ENCODE measurements at regions not wholly inside any gene's neighbourhood (a gene's known extent, or its start where the extent isn't known, plus 50 kb on each side); places are given as distances from the start of the nearest gene placed in this dataset.
"Not testable (repeated sequence)": the region's sequence is repeated elsewhere in the genome, so short reads cannot be mapped to it uniquely, and the experiment has no call there.

DNA sequence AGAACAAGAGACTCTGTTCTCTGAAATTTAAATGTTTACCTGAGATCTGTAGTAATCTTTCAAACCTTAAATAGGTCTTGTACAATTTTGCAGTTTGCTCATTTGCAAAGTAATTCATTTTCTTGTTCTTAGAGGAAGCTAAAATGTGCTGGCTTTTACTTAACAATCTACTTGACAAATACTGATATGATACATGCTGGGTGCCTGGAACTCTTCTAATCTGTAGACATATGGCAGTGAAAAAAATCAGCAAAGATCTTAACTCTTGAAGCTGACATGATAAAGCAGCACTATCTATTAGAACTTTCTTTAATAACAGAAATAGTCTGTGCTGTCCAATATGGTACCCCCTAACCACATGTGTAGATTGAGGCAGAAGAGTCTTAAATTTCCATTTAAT, 1352.8 kb upstream of the SLC39A10 start:
- DNase-seq (ENCODE audit: low read depth, low spot score) = no peak
- H3K4me3 ChIP-seq (ENCODE audit: low read depth, low read length) = no peak overlapping the region
- POLR2A ChIA-PET = no interaction called here
- CTCF ChIA-PET = no interaction called here
- TF ChIP-seq, protein P1, sequence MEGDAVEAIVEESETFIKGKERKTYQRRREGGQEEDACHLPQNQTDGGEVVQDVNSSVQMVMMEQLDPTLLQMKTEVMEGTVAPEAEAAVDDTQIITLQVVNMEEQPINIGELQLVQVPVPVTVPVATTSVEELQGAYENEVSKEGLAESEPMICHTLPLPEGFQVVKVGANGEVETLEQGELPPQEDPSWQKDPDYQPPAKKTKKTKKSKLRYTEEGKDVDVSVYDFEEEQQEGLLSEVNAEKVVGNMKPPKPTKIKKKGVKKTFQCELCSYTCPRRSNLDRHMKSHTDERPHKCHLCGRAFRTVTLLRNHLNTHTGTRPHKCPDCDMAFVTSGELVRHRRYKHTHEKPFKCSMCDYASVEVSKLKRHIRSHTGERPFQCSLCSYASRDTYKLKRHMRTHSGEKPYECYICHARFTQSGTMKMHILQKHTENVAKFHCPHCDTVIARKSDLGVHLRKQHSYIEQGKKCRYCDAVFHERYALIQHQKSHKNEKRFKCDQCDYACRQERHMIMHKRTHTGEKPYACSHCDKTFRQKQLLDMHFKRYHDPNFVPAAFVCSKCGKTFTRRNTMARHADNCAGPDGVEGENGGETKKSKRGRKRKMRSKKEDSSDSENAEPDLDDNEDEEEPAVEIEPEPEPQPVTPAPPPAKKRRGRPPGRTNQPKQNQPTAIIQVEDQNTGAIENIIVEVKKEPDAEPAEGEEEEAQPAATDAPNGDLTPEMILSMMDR (IDR thresholded peaks at IDR 0.05; ENCODE audit: insufficient read depth, low read length, missing control alignments) = no peak

DNA sequence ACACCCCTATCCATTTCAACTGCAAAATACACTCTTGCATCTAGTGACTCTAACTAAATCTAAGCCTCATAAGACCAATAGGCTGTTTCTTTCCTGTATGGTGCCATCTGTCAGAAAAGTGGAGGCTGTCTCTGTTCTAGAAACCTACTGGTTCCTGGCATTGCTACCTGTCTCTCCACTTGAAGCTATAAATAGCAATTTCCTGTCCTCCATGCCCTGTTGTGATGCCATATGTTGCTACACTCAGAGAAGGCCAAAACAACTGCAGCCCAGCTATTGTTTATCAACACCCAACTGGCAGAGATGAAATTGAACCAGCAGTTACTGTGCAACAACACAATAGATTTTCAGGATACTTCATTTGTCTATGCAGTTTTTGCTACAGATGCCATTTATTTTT, 1355.1 kb upstream of the SLC39A10 start:
- ChIA-PET POLR2A (no interaction called here), CTCF (no interaction called here)
- DNase-seq (ENCODE audit: low read depth, low spot score) = no peak
- H3K4me3 ChIP-seq (ENCODE audit: low read depth, low read length) = no peak overlapping the region
- TF ChIP-seq, protein P1 (IDR thresholded peaks at IDR 0.05; ENCODE audit: insufficient read depth, low read length, missing control alignments) = no peak

DNA sequence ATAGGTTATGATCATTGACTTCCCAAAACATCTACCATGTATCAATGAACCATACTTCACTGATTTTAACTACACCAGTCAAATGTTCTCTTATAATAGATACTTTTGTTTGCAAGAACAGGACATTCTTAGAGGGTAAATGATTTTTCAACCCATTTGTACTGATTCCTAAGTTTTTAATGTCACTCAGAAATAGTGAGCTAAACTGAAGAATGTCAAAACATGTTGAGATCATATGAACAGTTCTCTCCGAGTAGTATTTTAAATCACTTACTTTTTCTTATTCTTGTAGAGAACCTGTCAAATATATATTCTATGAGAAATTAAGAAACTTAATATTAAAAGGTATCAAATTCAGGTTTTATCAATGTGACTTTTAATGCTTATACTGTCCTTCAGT, 1362.9 kb upstream of the SLC39A10 start:
- CTCF ChIA-PET = no interaction called here
- TF ChIP-seq, protein P1 (IDR thresholded peaks at IDR 0.05; ENCODE audit: insufficient read depth, low read length, missing control alignments) = no peak
- POLR2A ChIA-PET = no interaction called here
- H3K4me3 ChIP-seq (ENCODE audit: low read depth, low read length) = no peak overlapping the region
- no peak for DNase-seq (ENCODE audit: low read depth, low spot score)

DNA sequence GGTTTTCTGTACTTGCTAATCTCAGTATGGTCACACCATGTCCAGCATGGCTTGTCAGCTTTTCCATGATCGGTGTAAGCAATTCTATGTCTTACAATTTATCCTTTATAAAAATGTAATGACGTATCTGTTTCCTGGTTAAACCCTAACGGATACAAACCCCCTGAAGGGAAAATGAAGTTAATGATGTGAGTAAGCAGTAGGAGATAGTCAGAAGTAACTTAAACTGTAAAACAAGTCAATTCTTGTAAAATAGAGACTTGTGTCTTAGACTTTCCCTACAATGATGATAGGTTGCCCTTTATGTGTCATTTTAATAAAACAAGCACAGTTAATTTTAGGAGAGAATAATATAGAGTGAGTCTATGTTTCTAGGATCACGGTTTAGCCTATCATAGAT, 1365.9 kb upstream of the SLC39A10 start:
- POLR2A ChIA-PET = no interaction called here
- TF ChIP-seq, protein P1 (IDR thresholded peaks at IDR 0.05; ENCODE audit: insufficient read depth, low read length, missing control alignments) = no peak
- CTCF ChIA-PET = no interaction called here
- no peak overlapping the region for H3K4me3 ChIP-seq (ENCODE audit: low read depth, low read length)
- no peak for DNase-seq (ENCODE audit: low read depth, low spot score)

DNA sequence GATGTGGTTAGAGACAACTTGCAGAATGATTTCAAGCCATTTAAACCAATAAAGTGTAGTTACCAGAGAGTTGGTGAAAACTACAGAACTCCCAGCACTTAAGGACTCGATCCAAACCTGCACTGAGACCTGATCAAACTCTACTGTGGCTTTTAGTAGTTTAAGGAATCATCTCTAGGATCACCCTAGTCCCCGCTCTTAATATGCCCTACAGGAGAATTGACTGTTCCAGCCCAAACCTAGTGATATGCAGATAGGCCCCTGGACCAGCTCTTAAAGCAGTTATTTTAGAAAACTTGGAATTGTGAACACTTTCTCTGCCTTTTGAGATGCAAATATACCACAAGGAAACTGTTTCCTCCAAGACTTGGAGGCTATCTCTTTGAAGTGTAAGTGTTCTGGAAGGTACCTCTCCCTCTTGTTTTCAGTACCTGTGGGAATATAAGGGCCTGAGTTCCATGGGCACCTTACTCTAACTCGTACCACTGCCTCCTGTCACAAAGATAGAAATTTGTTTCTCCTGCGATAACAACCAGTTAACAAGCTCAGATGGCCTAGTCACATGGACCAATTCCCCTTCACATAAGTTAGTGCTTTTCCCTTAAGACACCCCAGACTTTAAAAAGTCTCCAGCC, 1367.2 kb upstream of the SLC39A10 start:
- ChIA-PET POLR2A (no interaction called here), CTCF (no interaction called here)
- TF ChIP-seq, protein P1 (IDR thresholded peaks at IDR 0.05; ENCODE audit: insufficient read depth, low read length, missing control alignments) = no peak
- no peak for DNase-seq (ENCODE audit: low read depth, low spot score)
- no peak overlapping the region for H3K4me3 ChIP-seq (ENCODE audit: low read depth, low read length)

DNA sequence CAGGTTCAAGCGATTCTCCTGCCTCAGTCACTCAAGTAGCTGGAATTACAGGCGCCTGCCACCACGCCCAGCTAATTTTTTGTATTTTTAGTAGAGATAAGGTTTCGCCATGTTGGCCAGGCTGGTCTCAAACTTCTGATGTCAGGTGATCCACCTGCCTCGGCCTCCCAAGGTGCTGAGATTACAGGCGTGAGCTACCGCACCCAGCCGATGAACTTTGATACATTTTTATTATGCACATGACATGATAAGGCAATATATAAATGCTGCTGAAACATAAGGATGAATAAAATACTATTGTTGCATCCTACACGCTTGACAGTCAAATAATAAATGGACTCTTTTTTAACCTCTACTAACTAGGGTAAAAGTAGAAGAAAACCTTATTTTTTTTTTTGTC, 1380.4 kb upstream of the SLC39A10 start:
- CTCF ChIA-PET; H3K4me3 ChIP-seq (ENCODE audit: low read depth, low read length): not testable (repeated sequence)

DNA sequence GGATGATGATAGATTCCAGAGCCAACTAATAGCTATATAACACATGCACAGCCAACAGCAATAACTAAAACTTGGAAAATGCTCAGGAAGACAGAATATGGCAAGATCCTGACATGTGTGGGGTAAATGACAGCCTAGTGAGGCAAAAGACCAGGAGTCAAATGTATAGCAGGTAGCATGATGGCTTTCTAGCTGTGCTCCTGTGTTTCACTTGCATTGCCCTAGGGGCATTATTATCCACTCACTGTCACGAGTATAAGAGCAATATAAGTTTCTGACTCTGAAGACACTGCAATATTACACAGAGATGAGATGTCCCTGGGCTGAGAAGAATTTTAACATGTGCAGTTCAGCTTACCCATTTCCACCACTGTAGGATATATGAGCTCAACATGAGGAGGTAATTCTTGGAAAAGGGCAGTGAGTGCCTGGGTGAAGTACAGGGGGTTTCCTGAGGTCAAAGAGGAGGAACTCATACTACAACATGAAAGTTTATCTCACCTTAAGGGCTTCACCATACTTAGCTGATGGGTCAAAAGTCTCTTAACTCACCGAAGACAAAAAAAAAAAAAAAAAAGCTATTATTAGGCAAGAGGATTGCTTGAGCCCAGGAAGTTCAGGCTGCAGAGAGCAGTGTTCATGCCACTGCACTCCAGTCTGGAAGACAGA, 1385.6 kb upstream of the SLC39A10 start:
- H3K4me3 ChIP-seq (ENCODE audit: low read depth, low read length) = no peak overlapping the region
- POLR2A ChIA-PET = no interaction called here
- TF ChIP-seq, protein P1 (IDR thresholded peaks at IDR 0.05; ENCODE audit: insufficient read depth, low read length, missing control alignments) = no peak
- DNase-seq (ENCODE audit: low read depth, low spot score) = no peak
- CTCF ChIA-PET = no interaction called here

More for the DNA sequence above, 1380.4 kb upstream of the SLC39A10 start:
- POLR2A ChIA-PET; DNase-seq (ENCODE audit: low read depth, low spot score): not testable (repeated sequence)

Measured in AG04449 (cell line).